ENCODE measurements at regions not wholly inside any gene's neighbourhood (a gene's known extent, or its start where the extent isn't known, plus 50 kb on each side); places are given as distances from the start of the nearest gene placed in this dataset.
"Not testable (repeated sequence)": the region's sequence is repeated elsewhere in the genome, so short reads cannot be mapped to it uniquely, and the experiment has no call there.

DNA sequence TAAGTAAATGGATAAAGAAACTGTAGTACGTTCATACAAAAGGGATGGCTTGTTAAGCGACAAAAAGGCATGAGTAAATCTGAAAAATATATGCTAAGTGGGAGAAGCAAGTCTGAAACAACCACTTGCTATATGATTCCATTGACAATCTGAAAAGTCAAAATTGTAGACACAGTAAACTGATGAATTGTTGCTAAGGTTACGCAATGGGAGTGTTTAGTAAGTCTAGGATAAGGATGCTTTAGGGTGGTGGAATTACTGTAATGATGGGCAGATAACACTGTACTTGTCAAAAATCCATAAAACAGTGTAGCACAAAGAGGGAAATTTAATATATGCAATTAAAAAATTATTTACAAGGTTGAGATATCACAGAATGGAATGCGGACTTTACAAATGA is 984.9 kb downstream of the FSCB start:
- Mint-ChIP-seq H3K9me3 (no peaks in the 10 kb centered on the region), H3K27me3 (no peaks in the 10 kb centered on the region), H3K4me1 (no peaks in the 10 kb centered on the region), H3K36me3 (ENCODE audit: low read depth) (no peaks in the 10 kb centered on the region), H3K27ac (no peak overlapping the region), H3K4me3 (no peak overlapping the region)
- intact Hi-C loops (cut with micrococcal nuclease), result no loop called here
- ATAC-seq (ENCODE audit: low read depth), result no peak
- no peak for DNase-seq
- TF ChIP-seq, protein P1, sequence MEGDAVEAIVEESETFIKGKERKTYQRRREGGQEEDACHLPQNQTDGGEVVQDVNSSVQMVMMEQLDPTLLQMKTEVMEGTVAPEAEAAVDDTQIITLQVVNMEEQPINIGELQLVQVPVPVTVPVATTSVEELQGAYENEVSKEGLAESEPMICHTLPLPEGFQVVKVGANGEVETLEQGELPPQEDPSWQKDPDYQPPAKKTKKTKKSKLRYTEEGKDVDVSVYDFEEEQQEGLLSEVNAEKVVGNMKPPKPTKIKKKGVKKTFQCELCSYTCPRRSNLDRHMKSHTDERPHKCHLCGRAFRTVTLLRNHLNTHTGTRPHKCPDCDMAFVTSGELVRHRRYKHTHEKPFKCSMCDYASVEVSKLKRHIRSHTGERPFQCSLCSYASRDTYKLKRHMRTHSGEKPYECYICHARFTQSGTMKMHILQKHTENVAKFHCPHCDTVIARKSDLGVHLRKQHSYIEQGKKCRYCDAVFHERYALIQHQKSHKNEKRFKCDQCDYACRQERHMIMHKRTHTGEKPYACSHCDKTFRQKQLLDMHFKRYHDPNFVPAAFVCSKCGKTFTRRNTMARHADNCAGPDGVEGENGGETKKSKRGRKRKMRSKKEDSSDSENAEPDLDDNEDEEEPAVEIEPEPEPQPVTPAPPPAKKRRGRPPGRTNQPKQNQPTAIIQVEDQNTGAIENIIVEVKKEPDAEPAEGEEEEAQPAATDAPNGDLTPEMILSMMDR (IDR thresholded peaks at IDR 0.05), result no peak
- ChIA-PET CTCF (no interaction called here), POLR2A (no interaction called here)

DNA sequence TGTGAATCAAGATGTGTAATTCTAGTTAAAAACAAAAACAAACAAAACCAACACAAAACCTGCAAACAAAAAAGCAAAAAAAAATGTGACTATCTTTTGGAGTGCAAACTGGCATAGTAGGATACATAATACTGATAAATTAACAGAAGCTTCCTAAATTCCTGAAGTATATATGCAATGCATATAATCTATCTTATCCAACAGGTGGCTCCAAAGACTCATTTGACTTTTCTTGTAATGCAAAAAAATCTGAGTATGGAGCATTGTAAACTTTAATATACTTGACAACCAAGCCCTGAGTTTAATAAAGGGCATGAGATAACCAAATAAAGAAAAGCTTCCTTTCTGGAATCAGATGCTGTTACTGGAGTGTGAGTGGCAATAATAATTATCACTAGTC is 1003.6 kb downstream of the FSCB start:
- TF ChIP-seq, protein P1 (IDR thresholded peaks at IDR 0.05), result no peak
- Mint-ChIP-seq H3K36me3 (ENCODE audit: low read depth) (no peaks in the 10 kb centered on the region), H3K4me3 (no peak overlapping the region), H3K4me1 (no peaks in the 10 kb centered on the region), H3K27ac (no peak overlapping the region), H3K27me3 (no peaks in the 10 kb centered on the region), H3K9me3 (peaks cover 5% of the 10 kb centered on the region)
- ATAC-seq (ENCODE audit: low read depth) (no peak), DNase-seq (no peak)
- ChIA-PET POLR2A (no interaction called here), CTCF (no interaction called here)
- intact Hi-C loops (cut with micrococcal nuclease), result no loop called here

DNA sequence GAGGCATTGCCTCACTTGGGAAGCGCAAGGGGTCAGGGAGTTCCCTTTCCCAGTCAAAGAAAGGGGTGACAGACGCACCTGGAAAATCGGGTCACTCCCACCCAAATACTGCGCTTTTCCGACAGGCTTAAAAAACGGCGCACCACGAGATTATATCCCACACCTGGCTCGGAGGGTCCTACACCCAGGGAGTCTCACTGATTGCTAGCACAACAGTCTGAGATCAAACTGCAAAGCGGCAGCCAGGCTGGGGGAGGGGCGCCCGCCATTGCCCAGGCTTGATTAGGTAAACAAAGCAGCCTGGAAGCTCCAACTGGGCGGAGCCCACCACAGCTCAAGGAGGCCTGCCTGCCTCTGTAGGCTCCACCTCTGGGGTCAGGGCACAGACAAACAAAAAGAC is 1014.7 kb downstream of the FSCB start:
- H3K27ac Mint-ChIP-seq; H3K27me3 Mint-ChIP-seq; POLR2A ChIA-PET; CTCF ChIA-PET; ATAC-seq (ENCODE audit: low read depth); H3K4me3 Mint-ChIP-seq; intact Hi-C loops (cut with micrococcal nuclease); H3K9me3 Mint-ChIP-seq; DNase-seq; H3K36me3 Mint-ChIP-seq (ENCODE audit: low read depth); H3K4me1 Mint-ChIP-seq: not testable (repeated sequence)

DNA sequence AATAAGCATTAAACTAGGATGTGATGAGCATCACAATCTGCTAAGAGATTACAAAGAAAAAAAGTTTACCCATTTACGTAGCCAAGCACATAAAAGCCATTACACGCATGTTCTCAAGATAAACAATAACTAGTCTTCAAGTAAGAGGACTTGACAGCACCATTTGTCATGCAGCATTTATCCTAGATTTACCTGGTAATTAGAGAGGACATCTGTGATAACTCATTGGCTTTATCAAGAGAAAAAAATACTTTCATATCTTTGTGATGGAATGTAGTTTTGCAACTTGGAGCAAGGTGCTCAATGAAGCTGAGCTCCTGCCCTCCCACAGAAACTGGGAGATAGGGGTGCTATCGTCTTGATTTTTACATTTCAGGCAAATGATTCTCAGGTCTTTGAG is 1023.7 kb downstream of the FSCB start:
- Mint-ChIP-seq H3K27ac (no peak overlapping the region), H3K4me1 (no peaks in the 10 kb centered on the region), H3K9me3 (no peaks in the 10 kb centered on the region), H3K36me3 (ENCODE audit: low read depth) (no peaks in the 10 kb centered on the region), H3K27me3 (no peaks in the 10 kb centered on the region), H3K4me3 (no peak overlapping the region)
- CTCF ChIA-PET, result no interaction called here
- intact Hi-C loops (cut with micrococcal nuclease), result no loop called here
- DNase-seq (no peak), ATAC-seq (ENCODE audit: low read depth) (no peak)
- TF ChIP-seq, protein P1 (IDR thresholded peaks at IDR 0.05), result no peak
- POLR2A ChIA-PET, result no interaction called here

DNA sequence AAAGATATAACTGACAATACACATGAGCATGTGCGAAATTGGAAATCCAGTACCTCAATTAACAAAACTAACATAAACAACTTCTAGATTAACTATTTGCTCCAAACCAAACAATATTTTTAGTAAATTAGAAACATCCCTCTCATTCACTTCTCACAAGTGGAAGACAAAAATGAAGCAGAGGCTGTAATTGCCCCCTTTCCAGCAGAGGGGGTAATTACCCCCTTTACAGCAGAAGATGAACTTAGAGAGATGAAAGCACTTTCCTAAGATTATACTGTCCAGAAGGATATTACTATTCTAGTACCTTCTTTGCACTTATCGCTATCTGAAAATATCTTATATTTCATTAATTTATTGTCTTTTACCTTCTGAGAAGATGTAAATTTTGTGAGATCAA is 1025.2 kb downstream of the FSCB start:
- H3K27ac Mint-ChIP-seq, result no peak overlapping the region
- intact Hi-C loops (cut with micrococcal nuclease), result no loop called here
- POLR2A ChIA-PET, result no interaction called here
- H3K9me3 Mint-ChIP-seq, result no peaks in the 10 kb centered on the region
- H3K4me1 Mint-ChIP-seq, result no peaks in the 10 kb centered on the region
- no peaks in the 10 kb centered on the region for H3K27me3 Mint-ChIP-seq
- no peak for ATAC-seq (ENCODE audit: low read depth)
- TF ChIP-seq, protein P1 (IDR thresholded peaks at IDR 0.05), result no peak
- H3K36me3 Mint-ChIP-seq (ENCODE audit: low read depth), result no peaks in the 10 kb centered on the region
- DNase-seq, result no peak
- CTCF ChIA-PET, result no interaction called here
- no peak overlapping the region for H3K4me3 Mint-ChIP-seq

DNA sequence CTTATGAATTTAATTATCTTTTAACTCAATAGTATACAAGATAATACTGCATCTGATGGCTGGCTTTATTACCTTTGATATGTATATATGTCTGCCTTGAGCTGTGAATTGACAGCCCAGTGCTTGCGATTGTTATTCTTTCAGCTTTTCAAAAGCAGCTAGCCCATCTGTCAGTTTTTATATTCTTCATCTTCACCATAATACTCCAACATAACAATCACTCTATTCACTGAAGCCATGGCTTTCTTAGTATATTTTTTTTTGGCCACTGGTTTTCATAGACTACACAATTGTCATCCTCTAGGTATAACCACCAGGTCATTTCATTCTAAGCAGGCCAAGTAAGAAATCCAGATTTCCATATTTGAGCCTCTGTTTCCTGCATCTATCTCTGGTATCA is 1026.1 kb downstream of the FSCB start:
- Mint-ChIP-seq H3K27me3 (no peaks in the 10 kb centered on the region), H3K4me1 (no peaks in the 10 kb centered on the region), H3K4me3 (no peak overlapping the region), H3K27ac (no peak overlapping the region), H3K9me3 (no peaks in the 10 kb centered on the region), H3K36me3 (ENCODE audit: low read depth) (no peaks in the 10 kb centered on the region)
- intact Hi-C loops (cut with micrococcal nuclease), result no loop called here
- DNase-seq, result no peak
- ChIA-PET POLR2A (no interaction called here), CTCF (no interaction called here)
- no peak for ATAC-seq (ENCODE audit: low read depth)
- TF ChIP-seq, protein P1 (IDR thresholded peaks at IDR 0.05), result no peak
